ENCODE measurements at regions not wholly inside any gene's neighbourhood (a gene's known extent, or its start where the extent isn't known, plus 50 kb on each side); places are given as distances from the start of the nearest gene placed in this dataset.

DNA sequence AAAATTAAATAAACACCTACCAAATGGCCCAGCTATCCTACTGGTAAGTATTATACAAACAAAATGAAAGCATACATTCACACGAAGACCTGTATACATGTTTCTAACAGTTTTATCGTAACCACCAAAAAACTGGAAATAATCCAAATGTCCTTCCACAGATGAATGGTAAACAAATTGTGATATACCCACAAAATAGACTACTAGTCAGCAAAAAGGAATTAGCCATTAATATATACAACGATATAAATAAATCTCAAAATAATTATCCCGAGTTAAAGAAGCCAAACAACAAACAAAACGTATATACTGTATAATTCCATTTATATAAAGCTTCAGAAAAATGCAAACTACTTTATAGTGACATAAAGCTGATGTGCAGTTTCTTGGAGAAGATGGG is 106.3 kb upstream of the SERTM1 start:
- Histone ChIP-seq H3K27me3 (no peaks in the 10 kb centered on the region), H3K4me1 (no peaks in the 10 kb centered on the region), H3K36me3 (no peaks in the 10 kb centered on the region), H3K9me3 (peaks cover 0 to 4% (median 0%) of the 10 kb centered on the region in 3 donors), H3K4me3 (no peak overlapping the region), H3K27ac (no peak overlapping the region)
- intact Hi-C loops (cut with DNase I; ENCODE audit: low total_unique reads), result no loop called here
- TF ChIP-seq CTCF (IDR thresholded peaks at IDR 0.05), result no peak
- DNase-seq, result no peak

- H3K9me3 ChIP-seq, result peaks cover 0 to 4% (median 0%) of the 10 kb centered on the region in 3 donors
- TF ChIP-seq CTCF (IDR thresholded peaks at IDR 0.05), result no peak
- no peak for DNase-seq
- H3K4me3 ChIP-seq, result no peak overlapping the region
- no peaks in the 10 kb centered on the region for H3K36me3 ChIP-seq
- intact Hi-C loops (cut with DNase I; ENCODE audit: low total_unique reads), result no loop called here
- H3K4me1 ChIP-seq, result no peaks in the 10 kb centered on the region
- H3K27ac ChIP-seq, result no peak overlapping the region
- H3K27me3 ChIP-seq, result peaks cover 0 to 3% of the 10 kb centered on the region in 2 donors
Measured at GRCh38 chr13:36570489-36570888, 103.3 kb upstream of the SERTM1 start.

DNA sequence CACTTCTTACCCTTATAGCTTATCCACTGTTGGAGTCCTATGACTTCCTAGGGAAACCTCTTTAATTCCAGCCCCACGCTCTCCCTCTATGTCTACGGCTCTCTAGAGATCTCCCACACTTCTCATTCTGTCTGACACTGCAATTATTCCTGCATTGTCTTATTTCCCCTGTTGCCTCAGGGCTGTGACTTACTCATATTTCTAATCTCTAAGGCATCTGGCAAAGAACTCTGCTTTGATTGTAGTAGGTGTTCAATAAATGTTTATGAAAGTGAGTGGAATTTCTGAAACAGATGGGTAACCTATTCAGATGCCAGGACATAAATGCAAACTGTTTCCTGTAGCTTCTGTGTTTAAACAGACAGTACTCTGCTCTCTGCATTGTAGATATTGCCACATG is 102.4 kb upstream of the SERTM1 start:
- Histone ChIP-seq H3K36me3 (no peaks in the 10 kb centered on the region), H3K4me1 (no peaks in the 10 kb centered on the region), H3K27ac (no peak overlapping the region), H3K9me3 (peaks cover 0 to 4% (median 0%) of the 10 kb centered on the region in 3 donors), H3K4me3 (no peak overlapping the region), H3K27me3 (peaks cover 0 to 3% of the 10 kb centered on the region in 2 donors)
- intact Hi-C loops (cut with DNase I; ENCODE audit: low total_unique reads), result no loop called here
- DNase-seq, result no peak
- TF ChIP-seq CTCF (IDR thresholded peaks at IDR 0.05), result no peak

DNA sequence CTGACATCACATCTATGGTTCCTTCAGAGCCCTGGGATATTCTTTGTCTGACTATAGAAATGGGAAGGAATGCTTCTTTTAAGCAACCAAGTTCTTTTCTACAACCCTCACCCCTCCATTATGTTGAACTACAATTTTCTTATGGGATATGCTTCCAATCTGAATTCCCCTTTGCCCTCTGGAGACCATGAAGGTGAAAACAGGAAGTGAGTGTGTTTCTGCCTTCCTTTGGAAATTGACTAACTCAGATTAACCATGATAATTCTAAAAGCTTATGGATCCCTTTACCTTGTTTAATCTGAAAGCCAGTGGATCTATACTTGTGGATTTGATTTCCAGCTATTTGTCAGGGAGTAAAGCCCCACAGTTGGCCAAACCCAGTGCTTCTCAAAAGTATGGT is 90.8 kb upstream of the SERTM1 start:
- Histone ChIP-seq H3K4me1 (no peaks in the 10 kb centered on the region), H3K4me3 (no peak overlapping the region), H3K27ac (no peak overlapping the region), H3K36me3 (no peaks in the 10 kb centered on the region), H3K27me3 (no peaks in the 10 kb centered on the region), H3K9me3 (no peaks in the 10 kb centered on the region)
- intact Hi-C loops (cut with DNase I; ENCODE audit: low total_unique reads), result no loop called here
- no peak for TF ChIP-seq CTCF (IDR thresholded peaks at IDR 0.05)
- DNase-seq, result no peak

- no peak for DNase-seq
- no peaks in the 10 kb centered on the region for H3K36me3 ChIP-seq
- no peak overlapping the region for H3K27ac ChIP-seq
- H3K4me3 ChIP-seq, result no peak overlapping the region
- H3K9me3 ChIP-seq, result no peaks in the 10 kb centered on the region
- TF ChIP-seq CTCF (IDR thresholded peaks at IDR 0.05), result no peak
- H3K4me1 ChIP-seq, result no peaks in the 10 kb centered on the region
- H3K27me3 ChIP-seq, result no peaks in the 10 kb centered on the region
- intact Hi-C loops (cut with DNase I; ENCODE audit: low total_unique reads), result no loop called here
Measured at GRCh38 chr13:36599641-36600040, 74.2 kb upstream of the SERTM1 start.

DNA sequence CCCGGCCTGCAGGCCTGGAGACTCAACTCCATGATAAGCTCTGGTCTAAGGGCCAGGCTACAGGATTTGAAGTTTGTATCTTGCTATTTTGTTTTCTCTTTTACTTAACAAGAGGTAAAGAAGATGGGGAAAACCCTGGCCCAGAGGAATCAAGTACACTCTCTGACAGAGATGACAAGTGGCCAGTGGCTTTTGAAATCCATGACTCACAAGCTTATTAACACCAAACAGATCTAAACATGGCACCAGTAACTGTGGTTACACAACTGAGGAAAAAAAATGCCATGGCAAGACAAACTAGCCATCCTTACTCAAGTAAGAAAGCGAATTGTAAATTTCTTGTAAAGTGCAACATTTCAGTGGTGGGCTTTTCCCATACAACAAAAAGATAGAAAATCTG is 72.6 kb upstream of the SERTM1 start:
- no peaks in the 10 kb centered on the region for H3K4me1 ChIP-seq
- no peak for DNase-seq

More for the DNA sequence above, 72.6 kb upstream of the SERTM1 start:
- Histone ChIP-seq H3K36me3 (no peaks in the 10 kb centered on the region), H3K4me3 (no peak overlapping the region), H3K9me3 (no peaks in the 10 kb centered on the region), H3K27me3 (no peaks in the 10 kb centered on the region), H3K27ac (no peak overlapping the region)
- TF ChIP-seq CTCF (IDR thresholded peaks at IDR 0.05), result no peak
- intact Hi-C loops (cut with DNase I; ENCODE audit: low total_unique reads), result no loop called here

All from tibial artery (tissue), 4 donors.